ENCODE measurements at regions not wholly inside any gene's neighbourhood (a gene's known extent, or its start where the extent isn't known, plus 50 kb on each side); places are given as distances from the start of the nearest gene placed in this dataset.
"Not testable (repeated sequence)": the region's sequence is repeated elsewhere in the genome, so short reads cannot be mapped to it uniquely, and the experiment has no call there.

GRCh38 chr9:22980429-22980828, 533.8 kb downstream of the DMRTA1 start:
- not testable (repeated sequence) for TF ChIP-seq POLR2A (IDR thresholded peaks at IDR 0.05; ENCODE audit: low read depth, low read length); CTCF (conservative IDR thresholded peaks at IDR 0.05; ENCODE audit: low read depth, low read length); RFX5 (IDR thresholded peaks at IDR 0.05; ENCODE audit: low read depth, low read length)

Measured in IMR-90 (cell line).